NB4 (cell line): ENCODE measurements at regions not wholly inside any gene's neighbourhood (a gene's known extent, or its start where the extent isn't known, plus 50 kb on each side); places are given as distances from the start of the nearest gene placed in this dataset.

Source experiments
- DNase-seq: peaks from one replicate; pipeline ENCODE4 v3.0.0; 2010; ENCODE audit warnings: low read depth
- H3K4me3 ChIP-seq: one replicate; pipeline ENCODE4 v1.5.1; 2011; ENCODE audit warnings: mild to moderate bottlenecking, low read depth, low read length, moderate library complexity
- CTCF ChIP-seq: IDR thresholded peaks from one replicate; pipeline ENCODE4 v1.5.1; 2012; ENCODE audit warnings: low read depth, low read length
- MAX ChIP-seq: IDR thresholded peaks from 2 replicates; pipeline ENCODE4 v1.6.1; 2011; ENCODE audit warnings: low read depth, low read length
- MYC ChIP-seq: IDR thresholded peaks from 2 replicates; pipeline ENCODE4 v1.6.1; 2011; ENCODE audit warnings: low read depth, low read length
- POLR2A ChIP-seq: IDR thresholded peaks from 2 replicates; pipeline ENCODE4 v1.6.1; 2011; ENCODE audit warnings: mild to moderate bottlenecking; ENCODE audit not compliant: insufficient read length; ENCODE audit errors: extremely low read depth

GRCh38 chr9:34887841-34888240, 70.2 kb upstream of the PHF24 start:
- TF ChIP-seq POLR2A (no peak), CTCF (no peak), MAX (no peak), MYC (no peak)

GRCh38 chr9:34884747-34885189, 73.3 kb upstream of the PHF24 start:
- TF ChIP-seq MYC (no peak), CTCF (no peak), MAX (no peak), POLR2A (no peak)
- H3K4me3 ChIP-seq = no peak overlapping the region
- DNase-seq = no peak

More at GRCh38 chr9:34887841-34888240, 70.2 kb upstream of the PHF24 start:
- no peak overlapping the region for H3K4me3 ChIP-seq
- DNase-seq = no peak

GRCh38 chr9:34876096-34876495, 82.0 kb upstream of the PHF24 start:
- no peak overlapping the region for H3K4me3 ChIP-seq
- TF ChIP-seq CTCF (no peak), MYC (no peak), MAX (no peak)
- no peak for DNase-seq

- H3K4me3 ChIP-seq = no peak overlapping the region
- DNase-seq = peak; percentile 58
- TF ChIP-seq MYC = no peak
- no peak for TF ChIP-seq POLR2A
- TF ChIP-seq CTCF = peak; percentile 53
- no peak for TF ChIP-seq MAX
Observed at GRCh38 chr9:34869390-34869789, 88.7 kb upstream of the PHF24 start.

- no peak for DNase-seq
- TF ChIP-seq CTCF (no peak), MYC (no peak), MAX (no peak), POLR2A (no peak)
- no peak overlapping the region for H3K4me3 ChIP-seq
Observed at GRCh38 chr9:34866614-34867013, 91.5 kb upstream of the PHF24 start.

GRCh38 chr9:34863426-34863825, 94.7 kb upstream of the PHF24 start:
- TF ChIP-seq MYC = no peak
- TF ChIP-seq POLR2A = no peak
- no peak for TF ChIP-seq MAX
- no peak for TF ChIP-seq CTCF
- DNase-seq = no peak
- no peak overlapping the region for H3K4me3 ChIP-seq
